ENCODE measurements at regions not wholly inside any gene's neighbourhood (a gene's known extent, or its start where the extent isn't known, plus 50 kb on each side); places are given as distances from the start of the nearest gene placed in this dataset.

DNA sequence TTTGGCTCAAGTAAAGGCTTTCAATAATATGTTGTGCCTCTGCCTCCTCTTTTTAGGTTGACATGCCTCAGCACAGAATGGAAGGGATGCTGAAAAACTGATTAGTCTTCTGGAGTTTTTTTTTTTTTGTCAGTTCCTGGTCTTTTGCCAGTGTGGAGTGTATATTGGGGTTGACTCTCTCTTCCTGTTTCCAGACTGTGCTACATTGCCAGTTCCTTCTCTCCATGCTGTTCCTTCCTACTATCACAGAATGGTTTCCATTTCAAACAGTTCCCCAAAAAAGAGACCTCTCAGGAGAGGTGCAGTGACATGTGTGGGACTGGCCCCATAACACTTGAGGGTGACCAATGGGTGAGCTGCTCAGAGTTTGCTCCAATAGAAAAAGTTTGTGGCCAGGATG, 101.7 kb upstream of the ETV3 start:
- no peak for DNase-seq (ENCODE audit: extremely low read depth, low read depth)
- H3K4me3 ChIP-seq (replicated peaks; ENCODE audit: low read depth, low read length): no peak overlapping the region
- TF ChIP-seq, protein P1, sequence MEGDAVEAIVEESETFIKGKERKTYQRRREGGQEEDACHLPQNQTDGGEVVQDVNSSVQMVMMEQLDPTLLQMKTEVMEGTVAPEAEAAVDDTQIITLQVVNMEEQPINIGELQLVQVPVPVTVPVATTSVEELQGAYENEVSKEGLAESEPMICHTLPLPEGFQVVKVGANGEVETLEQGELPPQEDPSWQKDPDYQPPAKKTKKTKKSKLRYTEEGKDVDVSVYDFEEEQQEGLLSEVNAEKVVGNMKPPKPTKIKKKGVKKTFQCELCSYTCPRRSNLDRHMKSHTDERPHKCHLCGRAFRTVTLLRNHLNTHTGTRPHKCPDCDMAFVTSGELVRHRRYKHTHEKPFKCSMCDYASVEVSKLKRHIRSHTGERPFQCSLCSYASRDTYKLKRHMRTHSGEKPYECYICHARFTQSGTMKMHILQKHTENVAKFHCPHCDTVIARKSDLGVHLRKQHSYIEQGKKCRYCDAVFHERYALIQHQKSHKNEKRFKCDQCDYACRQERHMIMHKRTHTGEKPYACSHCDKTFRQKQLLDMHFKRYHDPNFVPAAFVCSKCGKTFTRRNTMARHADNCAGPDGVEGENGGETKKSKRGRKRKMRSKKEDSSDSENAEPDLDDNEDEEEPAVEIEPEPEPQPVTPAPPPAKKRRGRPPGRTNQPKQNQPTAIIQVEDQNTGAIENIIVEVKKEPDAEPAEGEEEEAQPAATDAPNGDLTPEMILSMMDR (IDR thresholded peaks at IDR 0.05; ENCODE audit: low read depth, low read length, missing control alignments): no peak

DNA sequence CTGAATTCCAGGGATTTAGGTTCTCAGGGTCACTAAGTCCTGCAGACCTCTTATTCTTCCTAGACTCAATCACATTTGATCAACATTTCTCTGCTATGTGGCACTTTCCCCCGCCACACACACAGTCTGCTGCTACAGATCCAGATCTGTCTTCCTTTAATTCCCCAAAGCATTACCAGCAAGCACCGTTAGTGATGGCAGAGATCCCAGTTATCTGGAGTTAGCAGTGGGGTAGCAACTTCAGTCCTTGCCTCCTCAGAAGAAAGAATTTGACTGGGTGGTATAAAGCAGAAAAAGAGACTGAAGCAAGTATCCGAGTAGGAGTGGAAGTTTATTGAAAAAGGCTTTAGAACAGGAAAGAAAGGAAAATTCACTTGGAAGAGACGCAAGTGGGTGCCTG, 100.4 kb upstream of the ETV3 start:
- DNase-seq (ENCODE audit: extremely low read depth, low read depth): no peak
- no peak overlapping the region for H3K4me3 ChIP-seq (replicated peaks; ENCODE audit: low read depth, low read length)
- TF ChIP-seq, protein P1 (IDR thresholded peaks at IDR 0.05; ENCODE audit: low read depth, low read length, missing control alignments): no peak

DNA sequence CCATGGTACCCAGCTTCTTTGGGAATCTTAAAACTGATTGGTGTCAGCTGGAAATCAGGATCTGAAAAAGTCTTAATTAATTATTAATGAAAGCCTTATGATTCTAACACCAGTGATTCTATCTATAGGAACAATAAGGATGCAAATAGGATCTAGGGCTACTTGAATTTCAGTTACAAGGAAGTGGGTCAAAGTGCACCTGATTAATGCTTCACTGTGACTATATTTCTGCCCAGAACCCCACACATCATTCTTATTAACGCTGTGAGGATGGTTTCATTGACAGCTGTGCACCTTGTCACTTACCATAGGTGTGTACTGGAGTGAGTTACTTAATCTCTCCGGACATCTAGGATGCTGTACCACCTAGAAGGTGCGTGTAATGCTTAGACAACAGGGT, 99.8 kb upstream of the ETV3 start:
- TF ChIP-seq, protein P1 (IDR thresholded peaks at IDR 0.05; ENCODE audit: low read depth, low read length, missing control alignments): no peak
- no peak overlapping the region for H3K4me3 ChIP-seq (replicated peaks; ENCODE audit: low read depth, low read length)
- DNase-seq (ENCODE audit: extremely low read depth, low read depth): no peak

DNA sequence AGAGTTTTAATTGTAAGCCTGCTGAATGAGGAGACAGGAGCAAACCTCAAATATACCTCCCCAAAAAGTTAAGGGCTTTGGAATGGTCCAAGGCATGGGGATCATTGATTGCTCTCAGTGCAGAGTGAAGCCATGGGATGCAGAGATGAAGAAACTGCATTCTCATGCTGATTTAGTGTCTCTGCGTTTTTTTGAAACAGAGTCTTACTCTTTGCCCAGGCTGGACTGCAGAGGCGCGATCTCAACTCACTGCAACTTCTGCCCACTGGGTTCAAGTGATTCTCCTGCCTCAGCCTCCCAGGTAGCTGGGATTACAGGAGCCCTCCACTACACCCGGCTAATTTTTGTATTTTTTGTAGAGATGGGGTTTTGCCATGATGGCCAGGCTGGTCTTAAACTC, 99.3 kb upstream of the ETV3 start:
- no peak for DNase-seq (ENCODE audit: extremely low read depth, low read depth)
- TF ChIP-seq, protein P1 (IDR thresholded peaks at IDR 0.05; ENCODE audit: low read depth, low read length, missing control alignments): no peak

DNA sequence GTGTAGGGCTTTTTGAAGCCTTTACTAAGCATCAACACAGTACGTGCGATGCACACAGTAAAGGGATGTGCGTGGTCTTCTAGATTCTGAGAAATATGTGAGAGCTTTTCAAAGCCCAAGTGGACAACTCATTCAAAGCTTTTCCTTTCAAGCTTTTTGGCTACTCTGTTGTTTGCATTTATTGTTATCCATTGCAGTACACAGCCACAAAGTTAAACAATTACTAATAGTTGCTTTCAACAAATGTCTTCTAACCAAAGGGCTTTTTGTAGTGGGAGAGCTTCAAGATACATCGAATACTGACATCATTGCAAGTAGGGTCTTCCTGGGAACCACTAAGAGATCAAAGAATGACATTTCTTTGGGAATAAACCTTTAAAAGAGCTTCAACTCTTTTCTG, 97.9 kb upstream of the ETV3 start:
- no peak for DNase-seq (ENCODE audit: extremely low read depth, low read depth)
- no peak overlapping the region for H3K4me3 ChIP-seq (replicated peaks; ENCODE audit: low read depth, low read length)
- TF ChIP-seq, protein P1 (IDR thresholded peaks at IDR 0.05; ENCODE audit: low read depth, low read length, missing control alignments): no peak

More for the DNA sequence above, 99.3 kb upstream of the ETV3 start:
- no peak overlapping the region for H3K4me3 ChIP-seq (replicated peaks; ENCODE audit: low read depth, low read length)

DNA sequence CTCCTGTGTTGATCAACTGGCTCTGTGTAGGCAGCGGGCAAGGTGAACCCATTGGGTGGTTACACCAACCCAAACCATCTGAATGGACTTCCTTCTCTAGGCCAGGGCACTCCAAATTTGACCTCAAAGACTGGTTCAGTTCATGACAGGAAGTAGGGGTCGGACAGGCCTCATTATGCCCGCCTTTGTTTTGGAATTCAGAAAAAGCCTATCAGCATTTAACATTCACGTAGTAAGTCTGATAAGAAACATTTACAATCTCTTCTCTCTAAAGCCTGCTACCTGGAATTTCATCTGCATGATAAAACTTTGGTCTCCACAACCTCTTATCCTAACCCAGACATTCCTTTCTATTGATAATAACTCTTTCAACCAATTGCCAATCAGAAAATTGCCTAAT, 97.1 kb upstream of the ETV3 start:
- H3K4me3 ChIP-seq (replicated peaks; ENCODE audit: low read depth, low read length): no peak overlapping the region
- DNase-seq (ENCODE audit: extremely low read depth, low read depth): no peak
- TF ChIP-seq, protein P1 (IDR thresholded peaks at IDR 0.05; ENCODE audit: low read depth, low read length, missing control alignments): no peak

DNA sequence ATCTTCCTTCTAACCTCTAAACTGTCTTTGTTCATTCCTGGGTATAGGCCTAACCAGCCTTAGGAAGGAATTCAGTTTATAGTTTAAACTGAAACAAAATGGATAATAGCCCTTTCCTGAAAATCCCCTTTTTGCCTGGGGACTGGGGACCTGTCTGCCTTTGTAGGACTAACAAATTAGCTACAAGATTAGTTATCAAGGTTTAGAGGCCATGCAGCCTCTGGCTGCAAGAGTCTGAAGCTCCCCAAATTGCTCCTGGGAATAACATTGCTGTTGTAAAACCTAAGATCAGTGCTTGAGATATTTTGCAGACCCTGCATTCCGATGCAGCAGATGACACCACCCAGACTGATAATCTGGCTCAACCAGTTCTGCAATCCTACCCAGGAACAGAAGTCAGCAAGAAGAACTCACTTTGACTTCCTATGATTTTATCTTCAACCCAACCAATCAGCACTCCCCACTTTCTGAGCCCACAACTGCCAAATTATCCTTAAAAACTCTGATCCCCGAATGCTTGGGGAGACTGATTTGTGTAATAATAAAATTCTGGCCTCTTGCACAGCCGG, 96.6 kb upstream of the ETV3 start:
- H3K4me3 ChIP-seq (replicated peaks; ENCODE audit: low read depth, low read length): no peak overlapping the region
- TF ChIP-seq, protein P1 (IDR thresholded peaks at IDR 0.05; ENCODE audit: low read depth, low read length, missing control alignments): no peak
- DNase-seq (ENCODE audit: extremely low read depth, low read depth): no peak
